Vagina (tissue), 2 donors: ENCODE measurements at regions not wholly inside any gene's neighbourhood (a gene's known extent, or its start where the extent isn't known, plus 50 kb on each side); places are given as distances from the start of the nearest gene placed in this dataset.
"Not testable (repeated sequence)": the region's sequence is repeated elsewhere in the genome, so short reads cannot be mapped to it uniquely, and the experiment has no call there.

Experiments used
- DNase-seq, 2 donors: peaks; one replicate each; pipeline ENCODE4 v3.0.0-alpha.2; 2017; ENCODE audit errors: extremely low spot score in 2 of 2
- H3K27ac ChIP-seq: fragments of 200-600 bp; sonication (generic); one replicate; pipeline ENCODE4 v1.5.1; 2019
- H3K27me3 ChIP-seq: fragments of 200-600 bp; sonication (generic); one replicate; pipeline ENCODE4 v1.5.1; 2019
- H3K36me3 ChIP-seq, 2 donors: fragments of 200-600 bp; sonication (generic); one replicate each; pipeline ENCODE4 v1.5.1; 2017 to 2019
- H3K4me1 ChIP-seq: fragments of 200-600 bp; sonication (generic); one replicate; pipeline ENCODE4 v1.5.1; 2019
- H3K4me3 ChIP-seq, 2 donors: fragments of 200-600 bp; sonication (generic); 1 replicate in 1 of 2; 2 replicates in 1 of 2; pipeline ENCODE4 v1.5.1; 2016 to 2019
- H3K9me3 ChIP-seq: fragments of 200-600 bp; sonication (generic); one replicate; pipeline ENCODE4 v1.5.1; 2019
- intact Hi-C: fragments of 100-400 bp; cut with DNase I; formaldehyde crosslinking; loops from one replicate; pipeline ENCODE4 v1.15.1; 2023

- DNase-seq, H3K4me3 ChIP-seq, H3K36me3 ChIP-seq, H3K9me3 ChIP-seq, H3K27me3 ChIP-seq, H3K4me1 ChIP-seq, intact Hi-C loops, H3K27ac ChIP-seq: not testable (repeated sequence)
Measured at GRCh38 chr13:18322821-18323220, 858.8 kb downstream of the TUBA3C start.

DNA sequence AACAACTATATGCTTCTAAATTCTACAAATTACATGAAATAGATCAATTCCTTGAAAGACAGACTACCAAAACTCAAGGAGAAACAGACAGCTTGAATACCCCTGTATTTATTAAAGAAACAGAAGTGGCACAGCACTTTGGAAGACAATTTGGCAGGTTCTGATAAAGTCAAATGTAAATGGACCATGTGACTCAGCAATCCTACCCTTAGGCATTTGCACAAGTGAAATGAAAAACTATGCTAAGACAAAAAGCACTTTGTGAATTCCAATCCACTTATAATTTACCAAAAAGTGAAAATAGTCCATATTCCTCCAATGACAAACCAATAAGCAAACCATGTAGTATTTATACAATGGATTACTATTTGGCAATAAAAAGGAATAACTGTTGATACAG is 862.0 kb downstream of the TUBA3C start:
- H3K9me3 ChIP-seq, H3K4me1 ChIP-seq, H3K27me3 ChIP-seq, H3K4me3 ChIP-seq, intact Hi-C loops, DNase-seq, H3K36me3 ChIP-seq, H3K27ac ChIP-seq: not testable (repeated sequence)

- H3K36me3 ChIP-seq, H3K9me3 ChIP-seq, H3K27ac ChIP-seq, H3K4me3 ChIP-seq, H3K4me1 ChIP-seq, H3K27me3 ChIP-seq, intact Hi-C loops: not testable (repeated sequence)
- peak in 1 of 2 donors; percentile 40 for DNase-seq
Measured at GRCh38 chr13:18303240-18303813, 878.3 kb downstream of the TUBA3C start.

DNA sequence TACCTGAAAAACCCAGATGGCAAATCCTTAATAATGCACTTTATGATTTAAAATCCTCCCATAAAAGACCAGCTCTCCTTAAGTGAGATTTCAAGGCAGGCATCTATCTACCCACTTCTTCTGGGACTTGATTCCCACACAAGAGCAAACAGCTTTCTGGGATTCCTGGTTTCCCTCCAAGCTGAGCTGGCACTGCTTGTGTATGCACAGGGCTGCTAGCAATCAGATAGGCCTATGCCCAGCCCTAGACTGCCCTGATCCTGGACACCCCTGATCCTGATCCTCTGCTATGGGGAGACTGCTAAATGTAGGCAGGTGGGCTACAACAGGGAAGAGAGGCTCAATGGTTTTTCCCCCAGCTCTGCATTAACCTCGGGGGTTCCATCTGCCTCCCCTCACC is 880.7 kb downstream of the TUBA3C start:
- intact Hi-C loops, H3K27me3 ChIP-seq, H3K9me3 ChIP-seq, H3K36me3 ChIP-seq, H3K4me1 ChIP-seq, H3K27ac ChIP-seq, H3K4me3 ChIP-seq, DNase-seq: not testable (repeated sequence)

GRCh38 chr13:18297359-18297758 is 884.3 kb downstream of the TUBA3C start:
- H3K27me3 ChIP-seq, H3K4me1 ChIP-seq, H3K27ac ChIP-seq, intact Hi-C loops, H3K36me3 ChIP-seq, H3K4me3 ChIP-seq, H3K9me3 ChIP-seq: not testable (repeated sequence)
- DNase-seq: peak in 1 of 2 donors; percentile 52

DNA sequence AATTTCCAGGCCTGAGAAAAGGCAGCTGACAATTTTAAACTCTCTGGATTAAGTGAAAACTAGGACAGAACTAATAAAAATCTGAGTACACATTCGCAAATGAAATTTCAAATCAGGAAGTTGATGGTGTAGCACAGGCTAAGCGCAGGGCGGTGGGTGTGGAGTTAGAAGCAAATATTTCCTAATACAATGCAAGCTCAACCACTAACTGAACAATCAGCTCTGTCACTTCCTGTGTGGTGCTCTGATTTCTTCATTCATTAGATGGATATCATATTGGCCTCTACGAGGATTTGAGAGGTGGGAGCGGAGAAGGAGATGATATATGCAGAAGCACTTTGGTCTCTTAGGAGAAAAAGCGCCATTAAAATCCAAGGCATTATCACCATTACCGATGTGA is 885.0 kb downstream of the TUBA3C start:
- H3K4me1 ChIP-seq, intact Hi-C loops, H3K27me3 ChIP-seq, H3K4me3 ChIP-seq, H3K9me3 ChIP-seq, DNase-seq, H3K36me3 ChIP-seq, H3K27ac ChIP-seq: not testable (repeated sequence)

GRCh38 chr13:18294311-18294710 is 887.3 kb downstream of the TUBA3C start:
- not testable (repeated sequence) for H3K9me3 ChIP-seq

GRCh38 chr13:18286848-18287247 is 894.8 kb downstream of the TUBA3C start:
- H3K9me3 ChIP-seq, intact Hi-C loops, H3K4me1 ChIP-seq, H3K27ac ChIP-seq, H3K27me3 ChIP-seq, DNase-seq, H3K4me3 ChIP-seq, H3K36me3 ChIP-seq: not testable (repeated sequence)

More at GRCh38 chr13:18294311-18294710, 887.3 kb downstream of the TUBA3C start:
- intact Hi-C loops, H3K27me3 ChIP-seq, H3K27ac ChIP-seq, H3K4me3 ChIP-seq, H3K4me1 ChIP-seq, H3K36me3 ChIP-seq: not testable (repeated sequence)
- peak in 1 of 2 donors; percentile 77 for DNase-seq

- H3K27me3 ChIP-seq, intact Hi-C loops, H3K36me3 ChIP-seq, H3K27ac ChIP-seq, H3K9me3 ChIP-seq, H3K4me3 ChIP-seq, DNase-seq, H3K4me1 ChIP-seq: not testable (repeated sequence)
Measured at GRCh38 chr13:18285663-18286062, 896.0 kb downstream of the TUBA3C start.

DNA sequence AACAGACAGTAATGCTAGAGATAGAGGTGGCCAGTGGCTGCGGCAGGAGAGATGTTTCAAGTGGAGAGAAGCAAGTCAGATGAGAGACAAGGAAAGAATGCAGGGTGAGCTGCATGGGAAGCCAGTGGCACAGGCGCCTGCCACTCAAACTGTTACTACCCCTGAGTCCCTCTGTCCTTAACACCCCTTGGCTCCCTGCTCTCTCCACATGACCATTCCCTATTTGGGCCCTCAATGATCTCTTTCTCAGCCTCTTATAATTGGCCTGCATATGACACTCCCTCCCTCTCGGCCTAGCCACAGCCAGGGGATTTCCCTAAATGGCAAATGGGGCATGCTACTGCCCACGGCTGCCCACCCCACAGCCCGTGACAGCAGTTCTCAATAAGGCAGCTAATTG is 897.6 kb downstream of the TUBA3C start:
- H3K36me3 ChIP-seq, H3K4me3 ChIP-seq, H3K9me3 ChIP-seq, intact Hi-C loops, DNase-seq, H3K4me1 ChIP-seq, H3K27me3 ChIP-seq, H3K27ac ChIP-seq: not testable (repeated sequence)

DNA sequence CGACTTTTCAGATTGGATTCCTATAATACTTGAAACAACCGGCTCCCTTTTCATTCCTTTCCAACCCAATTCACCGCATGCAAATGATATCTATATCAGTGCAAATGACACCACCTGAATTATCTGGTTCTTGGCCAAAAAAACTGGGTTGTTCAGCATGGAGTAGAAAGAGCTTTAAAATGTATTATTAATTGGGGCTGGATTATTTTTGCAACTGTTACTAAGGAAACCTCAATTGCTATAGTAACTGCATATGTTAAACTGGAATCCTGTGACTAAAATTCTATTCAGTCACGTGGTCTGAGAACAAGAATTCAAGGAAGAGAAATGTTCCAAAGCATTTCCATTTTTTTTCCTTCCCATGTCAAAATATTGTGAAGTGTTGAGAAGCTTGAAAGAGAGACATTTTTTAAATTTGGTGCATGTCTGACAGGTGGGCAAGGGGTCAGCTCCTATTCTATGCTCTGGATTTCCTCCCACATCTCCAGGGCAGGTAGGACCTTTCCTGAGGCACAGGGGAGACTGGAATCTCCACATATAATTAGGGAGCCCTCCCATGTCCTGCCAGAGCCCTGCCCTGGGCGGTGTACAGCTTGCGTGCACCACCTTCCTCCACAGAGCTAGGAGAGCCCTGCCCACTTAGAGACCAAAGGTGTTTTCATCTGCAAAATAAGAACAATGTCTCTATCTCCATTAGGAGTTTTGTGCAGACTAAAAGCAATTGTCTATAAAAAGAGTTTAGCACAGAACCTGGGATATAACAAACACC is 899.6 kb downstream of the TUBA3C start:
- H3K27ac ChIP-seq, H3K27me3 ChIP-seq, intact Hi-C loops: not testable (repeated sequence)

GRCh38 chr13:18280904-18281828 is 900.5 kb downstream of the TUBA3C start:
- DNase-seq, H3K4me3 ChIP-seq, H3K36me3 ChIP-seq, intact Hi-C loops, H3K4me1 ChIP-seq, H3K9me3 ChIP-seq, H3K27me3 ChIP-seq, H3K27ac ChIP-seq: not testable (repeated sequence)

More for the DNA sequence above, 899.6 kb downstream of the TUBA3C start:
- H3K36me3 ChIP-seq, H3K4me3 ChIP-seq, H3K4me1 ChIP-seq, H3K9me3 ChIP-seq, DNase-seq: not testable (repeated sequence)

GRCh38 chr13:18279971-18280370 is 901.7 kb downstream of the TUBA3C start:
- H3K9me3 ChIP-seq, H3K4me1 ChIP-seq, H3K4me3 ChIP-seq, DNase-seq, intact Hi-C loops, H3K36me3 ChIP-seq, H3K27me3 ChIP-seq, H3K27ac ChIP-seq: not testable (repeated sequence)
